Stomach (tissue), 4 donors: ENCODE measurements at regions not wholly inside any gene's neighbourhood (a gene's known extent, or its start where the extent isn't known, plus 50 kb on each side); places are given as distances from the start of the nearest gene placed in this dataset.
"Not testable (repeated sequence)": the region's sequence is repeated elsewhere in the genome, so short reads cannot be mapped to it uniquely, and the experiment has no call there.

Experiments used
- EP300 ChIP-seq: sonication (generic); formaldehyde crosslinking; IDR thresholded peaks from one replicate; pipeline ENCODE4 v1.6.1; 2017; ENCODE audit warnings: antibody characterized with exemption
- POLR2A ChIP-seq, 4 donors: fragments of 450-650 bp; IDR thresholded peaks; one replicate each; pipeline ENCODE4 v1.6.1; 2016; ENCODE audit warnings: antibody characterized with exemption in 4 of 4, control low read depth in 2 of 4, mild to moderate bottlenecking in 1 of 4, moderate library complexity in 1 of 4
- POLR2AphosphoS5 ChIP-seq, 3 donors: sonication (generic); formaldehyde crosslinking; IDR thresholded peaks; one replicate each; pipeline ENCODE4 v1.6.1; 2016; ENCODE audit warnings: antibody characterized with exemption in 3 of 3
- TF ChIP-seq, protein P1 (sequence below), 7 experiments: fragments of 450-650 bp in 4 of 7; fragments of 200-600 bp in 3 of 7; sonication (generic) in 3 of 7; IDR thresholded peaks; one replicate each; pipeline ENCODE4 v1.5.1; 2016 to 2019; ENCODE audit warnings: antibody characterized with exemption in 7 of 7, control low read depth in 2 of 7, mild to moderate bottlenecking in 1 of 7

DNA sequence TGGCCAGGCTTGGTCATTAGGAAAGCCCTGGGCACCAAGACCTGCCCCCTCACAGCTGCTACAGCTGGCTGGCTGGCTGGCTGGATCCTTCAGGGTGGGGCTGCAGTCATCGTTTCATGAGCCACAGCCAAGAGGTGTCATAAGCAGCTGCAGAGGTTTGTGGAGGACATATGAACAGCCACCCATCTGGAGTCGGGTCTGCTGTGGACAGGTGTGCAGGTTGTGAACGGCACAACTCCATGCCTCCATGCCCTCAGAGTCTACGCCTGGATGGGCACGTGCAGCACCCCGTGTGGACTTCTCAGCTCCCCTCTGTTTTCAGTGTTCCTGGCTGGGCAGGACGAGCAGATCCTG lies 4083.6 kb upstream of the TPTE start:
- TF ChIP-seq, protein P1, sequence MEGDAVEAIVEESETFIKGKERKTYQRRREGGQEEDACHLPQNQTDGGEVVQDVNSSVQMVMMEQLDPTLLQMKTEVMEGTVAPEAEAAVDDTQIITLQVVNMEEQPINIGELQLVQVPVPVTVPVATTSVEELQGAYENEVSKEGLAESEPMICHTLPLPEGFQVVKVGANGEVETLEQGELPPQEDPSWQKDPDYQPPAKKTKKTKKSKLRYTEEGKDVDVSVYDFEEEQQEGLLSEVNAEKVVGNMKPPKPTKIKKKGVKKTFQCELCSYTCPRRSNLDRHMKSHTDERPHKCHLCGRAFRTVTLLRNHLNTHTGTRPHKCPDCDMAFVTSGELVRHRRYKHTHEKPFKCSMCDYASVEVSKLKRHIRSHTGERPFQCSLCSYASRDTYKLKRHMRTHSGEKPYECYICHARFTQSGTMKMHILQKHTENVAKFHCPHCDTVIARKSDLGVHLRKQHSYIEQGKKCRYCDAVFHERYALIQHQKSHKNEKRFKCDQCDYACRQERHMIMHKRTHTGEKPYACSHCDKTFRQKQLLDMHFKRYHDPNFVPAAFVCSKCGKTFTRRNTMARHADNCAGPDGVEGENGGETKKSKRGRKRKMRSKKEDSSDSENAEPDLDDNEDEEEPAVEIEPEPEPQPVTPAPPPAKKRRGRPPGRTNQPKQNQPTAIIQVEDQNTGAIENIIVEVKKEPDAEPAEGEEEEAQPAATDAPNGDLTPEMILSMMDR (IDR thresholded peaks at IDR 0.05) = not testable (repeated sequence)
- not testable (repeated sequence) for TF ChIP-seq EP300; POLR2A (IDR thresholded peaks at IDR 0.05); POLR2AphosphoS5 (IDR thresholded peaks at IDR 0.05)
